SH-SY5Y (cell line): ENCODE measurements at regions not wholly inside any gene's neighbourhood (a gene's known extent, or its start where the extent isn't known, plus 50 kb on each side); places are given as distances from the start of the nearest gene placed in this dataset.

Experiments used
- GATA2 ChIP-seq: IDR thresholded peaks from 2 replicates; pipeline ENCODE4 v1.6.1; 2011; ENCODE audit warnings: mild to moderate bottlenecking, low read depth, low read length
- GATA3 ChIP-seq: IDR thresholded peaks from 2 replicates; pipeline ENCODE4 v1.6.1; 2011; ENCODE audit warnings: low read depth, mild to moderate bottlenecking, low read length, moderate library complexity

DNA sequence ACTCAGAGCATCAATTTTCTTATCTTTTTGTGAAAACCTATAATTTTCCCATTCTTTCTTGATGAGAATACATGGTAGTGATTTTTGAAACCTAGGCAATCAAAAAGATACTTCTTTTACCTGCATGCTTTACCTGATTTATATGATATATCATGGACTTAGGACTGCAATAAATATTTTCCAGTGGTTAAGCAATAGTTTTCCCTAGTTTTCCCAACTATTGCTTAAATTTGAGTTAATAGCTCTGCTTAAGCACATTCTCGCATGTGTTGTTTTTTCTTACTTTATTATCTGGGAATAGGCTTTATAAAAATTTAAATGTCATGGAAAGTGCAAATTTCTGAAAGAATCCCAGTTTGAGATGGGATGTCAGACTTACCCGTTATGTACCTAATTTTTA, 465.1 kb upstream of the BCHE start:
- TF ChIP-seq GATA3 (no peak), GATA2 (no peak)

DNA sequence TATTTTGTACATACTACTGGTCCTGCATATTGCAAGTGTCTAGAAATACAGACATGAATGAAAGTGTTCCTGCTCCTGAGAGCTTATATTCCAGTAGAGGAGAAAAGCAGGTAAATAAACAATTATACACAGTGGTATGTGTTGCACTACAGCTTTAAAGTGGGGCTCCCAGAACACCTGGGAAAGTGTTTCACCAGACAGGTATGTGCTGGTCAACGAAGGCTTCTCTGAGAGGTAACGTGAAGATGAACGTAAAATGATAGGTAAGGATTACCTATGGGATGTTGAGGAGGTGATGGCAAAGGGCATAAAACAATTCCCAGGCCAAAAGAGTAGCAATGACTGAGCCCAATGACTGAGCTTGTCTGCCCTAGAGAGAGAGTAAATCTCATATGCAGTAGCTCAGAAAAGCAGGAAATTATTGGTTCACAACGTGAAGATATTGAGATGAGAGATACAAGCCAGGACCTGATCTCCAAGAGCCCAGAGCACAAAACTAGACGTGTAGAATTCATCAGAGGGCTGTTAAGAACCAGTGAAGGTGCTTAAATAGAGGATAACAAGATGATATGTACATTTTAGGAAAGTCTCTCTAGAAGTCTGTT, 459.1 kb upstream of the BCHE start:
- TF ChIP-seq GATA2 (no peak), GATA3 (no peak)

DNA sequence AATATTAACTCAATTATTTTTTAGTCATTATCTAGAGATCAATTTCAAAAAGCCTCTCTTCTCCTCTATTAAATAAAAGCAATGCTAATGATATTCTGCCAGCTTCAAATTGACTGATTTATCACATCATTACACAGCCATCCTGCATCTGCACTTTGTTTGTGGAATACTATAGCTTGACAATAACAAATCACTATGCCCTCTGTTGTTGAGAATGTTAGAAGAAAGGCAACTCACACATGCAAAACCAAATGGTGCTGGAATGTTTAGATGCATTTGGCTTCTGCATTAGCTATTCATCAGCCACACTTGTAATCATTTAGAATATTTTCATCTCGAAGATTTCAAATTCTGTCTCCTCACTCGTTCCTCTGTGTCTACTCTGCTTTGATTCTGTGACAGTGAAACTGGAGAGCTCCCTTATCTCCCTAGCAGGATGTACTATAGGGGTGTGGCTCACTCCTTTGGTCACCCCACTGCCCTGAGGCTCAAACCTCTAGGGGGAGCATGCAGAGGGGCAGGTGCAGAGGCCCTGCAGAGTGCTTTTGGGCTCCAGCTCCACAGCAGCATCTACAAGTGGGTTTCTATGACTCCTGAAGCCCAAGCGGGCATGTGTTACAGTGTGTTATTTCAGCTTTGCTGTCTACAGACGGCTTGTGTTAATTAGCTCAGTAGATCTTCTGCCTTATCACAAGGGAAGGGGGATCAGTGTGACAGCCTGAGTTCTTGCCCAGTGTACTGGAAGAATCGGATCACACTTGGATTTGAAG, 454.1 kb upstream of the BCHE start:
- TF ChIP-seq GATA3 (no peak), GATA2 (no peak)

DNA sequence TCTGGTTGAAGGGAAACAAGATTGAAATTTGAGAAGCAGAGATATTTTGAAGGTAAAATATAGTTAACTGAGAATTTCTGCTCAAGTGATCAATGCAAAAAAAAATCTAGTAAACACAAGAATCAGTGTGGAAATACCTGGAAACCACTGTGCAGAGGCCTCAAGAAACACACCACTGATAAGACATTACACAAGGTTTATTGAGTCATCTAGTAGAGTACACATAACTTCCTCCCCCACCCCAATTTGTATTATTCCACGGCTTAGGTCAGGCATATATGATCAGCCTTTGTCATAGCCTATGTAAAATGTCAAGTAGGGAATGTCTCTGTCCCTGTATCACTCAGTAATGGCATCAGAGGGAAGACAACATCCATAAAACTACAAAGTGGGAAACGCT, 447.8 kb upstream of the BCHE start:
- no peak for TF ChIP-seq GATA2
- no peak for TF ChIP-seq GATA3

DNA sequence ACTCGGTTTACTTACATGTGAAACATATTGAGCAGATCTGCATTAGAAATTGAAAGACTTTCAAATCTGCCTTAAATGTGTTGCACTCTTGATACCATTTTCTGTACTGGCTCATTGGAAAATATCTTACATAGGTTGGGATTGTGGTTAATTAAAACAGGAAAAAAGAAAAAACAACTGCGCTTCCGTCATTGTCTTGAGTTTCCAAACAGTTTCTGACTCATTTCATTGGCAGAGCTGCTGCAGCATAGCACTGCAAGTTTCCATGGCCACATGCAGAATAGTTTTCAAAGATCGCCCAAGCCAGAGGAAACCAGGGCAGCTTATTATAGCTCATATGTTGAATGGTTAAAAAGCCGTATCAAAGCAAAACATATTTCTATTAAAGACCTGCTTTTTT, 446.6 kb upstream of the BCHE start:
- TF ChIP-seq GATA2: no peak
- no peak for TF ChIP-seq GATA3

DNA sequence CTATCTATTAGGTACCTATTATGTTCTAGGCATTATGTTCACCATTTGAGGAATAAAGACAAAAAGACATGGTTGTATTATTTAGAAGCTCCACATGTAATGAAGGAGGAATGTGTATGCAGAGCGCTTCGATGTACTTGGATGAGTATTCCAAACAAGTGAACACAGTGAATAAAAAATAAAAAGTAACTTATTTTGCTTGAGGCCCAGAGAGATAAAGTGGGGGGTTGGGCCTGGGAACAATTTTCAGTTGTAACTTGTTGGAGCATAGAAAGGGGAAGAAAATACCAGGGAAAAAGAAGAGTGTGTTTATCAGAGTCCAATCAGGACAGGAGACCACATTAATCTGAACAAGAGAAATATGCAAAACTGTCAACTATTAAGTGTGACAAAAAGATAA, 445.7 kb upstream of the BCHE start:
- TF ChIP-seq GATA3: no peak
- no peak for TF ChIP-seq GATA2

DNA sequence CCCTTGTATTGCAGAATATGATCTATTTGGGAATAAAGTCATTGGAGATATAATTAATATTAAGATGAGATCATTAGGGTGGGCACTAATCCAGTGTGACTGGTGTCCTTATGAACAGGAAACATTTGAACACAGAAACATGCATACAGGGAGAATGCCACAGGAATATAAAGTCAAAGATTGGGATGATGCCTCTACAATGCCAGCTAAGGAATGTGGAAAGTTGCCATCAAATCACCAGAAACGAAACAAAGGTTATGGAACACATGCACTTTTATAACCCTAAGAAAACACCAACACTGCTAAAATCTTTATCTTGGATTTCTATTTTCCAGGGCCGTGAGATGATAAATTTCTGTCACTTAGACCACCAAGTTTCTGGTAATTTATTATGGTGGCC, 442.4 kb upstream of the BCHE start:
- TF ChIP-seq GATA2 (no peak), GATA3 (no peak)

DNA sequence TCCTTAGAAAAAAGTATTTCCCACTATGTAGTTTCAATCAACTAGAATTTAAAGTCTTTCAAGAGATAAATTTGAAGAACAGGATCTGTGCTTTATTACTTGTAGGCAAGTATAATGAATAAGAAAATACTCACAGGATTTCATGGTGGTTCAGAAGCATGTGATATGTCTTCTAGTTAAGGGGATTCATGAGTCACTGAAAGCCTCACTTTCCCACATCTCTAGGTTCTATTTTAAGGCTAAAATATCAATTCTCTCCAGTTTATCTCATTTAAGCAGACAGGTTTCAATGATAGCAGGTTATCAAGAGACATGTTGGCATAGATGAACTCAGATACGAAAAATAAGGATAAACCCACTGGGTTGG, 437.8 kb upstream of the BCHE start:
- TF ChIP-seq GATA2 (no peak), GATA3 (no peak)

DNA sequence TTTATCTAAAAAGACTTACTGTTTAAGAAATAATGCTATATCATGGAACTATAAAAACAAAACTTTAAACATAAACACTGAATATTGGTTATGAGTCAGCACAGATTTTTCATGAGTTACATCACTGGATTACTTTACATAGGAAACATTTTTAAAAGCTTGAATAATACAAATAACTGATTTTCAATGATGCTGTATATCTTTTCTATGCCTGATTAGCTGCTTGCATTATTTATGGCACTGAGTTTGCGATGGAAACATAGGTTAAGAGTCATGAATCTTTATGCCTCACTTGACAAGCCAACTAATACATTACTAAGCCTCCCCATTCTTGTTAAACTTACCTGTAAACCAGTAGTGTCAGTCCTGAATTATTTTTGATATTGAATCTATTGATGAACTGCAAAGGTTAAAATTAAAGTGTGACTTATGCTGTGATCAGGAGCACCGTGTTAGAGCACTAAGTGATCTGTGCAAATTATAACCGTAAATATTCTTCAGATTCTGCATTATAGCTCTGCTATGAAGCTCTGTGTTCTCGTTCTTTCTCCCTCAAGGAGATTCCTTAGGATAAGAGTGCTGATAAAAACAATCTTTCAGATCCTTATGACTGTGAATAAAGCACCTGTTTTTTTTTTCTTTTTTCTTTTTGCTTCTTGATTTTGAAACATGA, 437.3 kb upstream of the BCHE start:
- TF ChIP-seq GATA3: no peak
- no peak for TF ChIP-seq GATA2

DNA sequence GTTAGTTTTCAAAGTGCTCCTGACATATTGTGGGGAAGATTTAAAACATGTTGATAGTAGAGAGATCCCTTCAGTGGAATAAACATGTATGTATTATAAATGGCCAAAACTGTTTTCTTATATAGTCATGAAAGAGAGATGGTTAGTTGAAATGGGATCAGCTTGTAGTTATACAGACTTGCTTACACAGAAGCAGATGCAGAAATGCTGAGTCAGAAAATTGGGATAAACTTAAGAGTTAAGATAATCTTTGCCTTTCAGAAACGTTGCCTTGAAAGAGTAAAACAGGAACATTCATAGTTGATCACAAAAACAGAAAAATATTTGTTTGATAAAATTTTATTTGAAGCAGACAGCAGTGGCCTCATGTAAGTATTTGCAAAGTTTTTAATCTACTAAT, 433.2 kb upstream of the BCHE start:
- no peak for TF ChIP-seq GATA2
- TF ChIP-seq GATA3: no peak

DNA sequence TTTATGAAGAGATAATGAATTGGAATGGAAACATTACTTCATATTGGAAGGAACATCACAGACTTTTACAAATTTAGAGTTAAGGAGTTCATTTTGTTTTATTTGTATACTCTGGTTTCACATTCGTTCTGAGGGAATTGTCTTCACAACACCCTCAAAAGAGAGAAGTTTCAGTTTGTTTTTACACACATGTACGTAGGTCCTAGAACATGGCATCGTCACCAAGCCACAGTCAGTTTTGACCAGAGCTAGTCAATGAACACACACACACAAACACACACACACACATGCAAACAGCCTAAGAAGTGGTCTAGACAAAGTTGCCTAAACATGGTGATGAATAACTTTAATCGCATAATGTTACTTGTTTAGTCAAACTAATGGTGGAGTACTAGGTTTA, 427.9 kb upstream of the BCHE start:
- no peak for TF ChIP-seq GATA3
- no peak for TF ChIP-seq GATA2

DNA sequence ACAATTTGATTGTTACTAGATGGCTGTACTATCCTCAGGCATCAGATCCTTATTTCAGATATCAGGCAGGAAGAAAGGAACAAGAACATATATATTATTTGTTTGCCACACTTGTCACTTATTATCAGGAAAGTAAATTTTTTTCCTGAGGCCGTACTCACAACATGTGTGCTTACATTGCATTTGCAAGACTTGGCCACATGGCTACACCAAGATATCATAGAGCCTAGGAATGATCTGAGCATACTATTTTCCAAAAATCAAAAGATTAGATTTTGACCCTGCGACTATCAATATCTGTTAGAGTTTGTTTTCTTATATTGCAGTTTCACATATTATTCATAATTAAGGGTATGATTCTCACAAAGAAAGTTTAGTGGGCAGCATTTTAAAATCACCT, 426.2 kb upstream of the BCHE start:
- TF ChIP-seq GATA3: no peak
- no peak for TF ChIP-seq GATA2

DNA sequence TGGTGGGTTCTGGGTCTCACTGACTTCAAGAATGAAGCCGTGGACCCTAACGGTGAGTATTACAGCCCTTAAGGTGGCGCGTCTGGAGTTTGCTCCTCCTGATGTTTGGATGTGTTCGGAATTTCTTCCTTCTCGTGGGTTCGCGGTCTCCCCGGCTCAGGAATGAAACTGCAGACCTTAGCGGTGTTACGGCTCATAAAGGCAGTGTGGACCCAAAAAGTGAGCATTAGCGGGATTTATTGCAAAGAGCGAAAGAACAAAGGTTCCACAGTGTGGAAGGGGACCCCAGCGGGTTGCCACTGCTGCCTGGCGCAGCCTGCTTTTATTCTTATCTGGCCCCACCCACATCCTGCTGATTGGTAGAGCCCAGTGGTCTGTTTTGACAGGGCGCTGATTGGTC, 420.5 kb upstream of the BCHE start:
- TF ChIP-seq GATA2 (no peak), GATA3 (no peak)

DNA sequence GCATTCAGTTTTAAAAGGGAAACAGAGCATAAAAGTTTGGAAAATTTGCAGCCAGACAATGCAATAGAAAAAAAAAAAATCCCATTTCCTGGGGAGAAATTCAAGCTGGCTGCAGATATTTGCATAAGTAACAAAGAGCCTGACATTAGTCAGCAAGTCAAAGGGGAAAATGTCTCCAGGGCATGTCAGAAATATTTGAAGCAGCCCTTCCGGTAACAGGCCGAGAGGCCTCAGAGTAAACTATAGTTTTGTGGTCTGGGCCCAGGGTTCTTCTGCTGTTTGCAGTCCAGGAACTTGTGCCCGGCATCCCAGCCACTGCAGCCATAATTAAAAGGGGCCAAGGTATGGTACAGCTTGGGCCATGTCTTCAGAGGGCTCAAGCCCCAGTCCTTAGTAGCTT, 411.6 kb upstream of the BCHE start:
- TF ChIP-seq GATA3 (no peak), GATA2 (no peak)

DNA sequence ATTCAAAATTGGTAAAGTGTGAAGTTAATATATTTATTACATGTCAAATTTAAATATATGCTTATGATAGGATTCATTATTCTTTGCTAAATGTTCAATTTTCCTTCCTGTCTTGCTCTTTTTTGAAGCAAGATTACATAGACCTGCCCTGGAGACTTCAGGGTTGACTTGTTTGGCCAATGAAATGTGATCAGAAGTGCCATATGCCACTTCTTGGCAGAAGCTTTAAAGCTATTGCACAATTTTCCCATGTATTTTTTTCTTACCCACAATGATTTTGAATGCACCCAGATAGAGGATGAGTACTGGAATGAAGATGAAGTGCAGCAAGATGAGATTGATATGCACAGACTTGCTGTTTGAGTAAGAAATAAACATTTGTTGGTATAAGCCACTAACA, 406.3 kb upstream of the BCHE start:
- TF ChIP-seq GATA3: no peak
- TF ChIP-seq GATA2: no peak

DNA sequence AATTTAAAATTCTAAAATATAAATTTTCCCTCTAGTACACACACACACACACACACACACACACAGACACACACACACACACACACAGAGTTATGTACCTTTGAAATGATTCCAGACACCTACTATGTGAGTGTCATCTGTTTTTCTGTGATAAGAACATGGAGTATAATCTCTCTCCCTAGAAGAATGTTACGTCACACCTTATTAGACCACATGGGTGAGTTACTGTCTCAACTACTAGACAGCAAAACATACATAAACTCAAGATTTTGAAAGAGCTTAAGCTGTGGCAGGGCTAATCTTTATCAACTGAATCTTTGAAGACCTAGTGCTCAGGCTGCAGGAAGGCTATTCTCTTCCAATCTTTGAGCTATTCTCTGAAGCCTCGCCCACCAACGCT, 385.9 kb upstream of the BCHE start:
- no peak for TF ChIP-seq GATA2
- no peak for TF ChIP-seq GATA3
